ENCODE measurements at regions not wholly inside any gene's neighbourhood (a gene's known extent, or its start where the extent isn't known, plus 50 kb on each side); places are given as distances from the start of the nearest gene placed in this dataset.

GRCh38 chr16:17776888-17777287 is 306.1 kb upstream of the XYLT1 start:
- TF ChIP-seq EP300 (IDR thresholded peaks at IDR 0.05; ENCODE audit: borderline replicate concordance) = no peak
- TF ChIP-seq REST (IDR thresholded peaks at IDR 0.05; ENCODE audit: low read depth) = no peak
- no peak for TF ChIP-seq TAF1 (IDR thresholded peaks at IDR 0.05; ENCODE audit: low read depth)
- TF ChIP-seq CEBPB (IDR thresholded peaks at IDR 0.05) = no peak
- TF ChIP-seq MAX (IDR thresholded peaks at IDR 0.05) = no peak
- no peak for TF ChIP-seq TCF12 (IDR thresholded peaks at IDR 0.05; ENCODE audit: low read depth)

Data from Ishikawa (cell line).